GM23338 (cell line): ENCODE measurements at regions not wholly inside any gene's neighbourhood (a gene's known extent, or its start where the extent isn't known, plus 50 kb on each side); places are given as distances from the start of the nearest gene placed in this dataset.

Experiments
- ATAC-seq: fragments of 200-7000 bp; cut with Tn5 transposase; 3 replicates; pipeline ENCODE4 v1.9.1; 2020
- DNase-seq: peaks from one replicate; pipeline ENCODE4 v3.0.0-alpha.2; 2015; ENCODE audit warnings: low spot score
- H2AFZ ChIP-seq: fragments of 200-600 bp; sonication (generic); 2 replicates; pipeline ENCODE4 v1.8.0; 2016; ENCODE audit warnings: antibody characterized with exemption, mild to moderate bottlenecking, moderate library complexity
- H3F3A ChIP-seq: fragments of 200-600 bp; sonication (generic); replicated peaks from 2 replicates; pipeline ENCODE4 v1.8.0; 2017; ENCODE audit warnings: antibody characterized with exemption, mixed run types, low read depth
- H3K27ac ChIP-seq: fragments of 200-600 bp; sonication (generic); 2 replicates; pipeline ENCODE4 v1.6.1; 2016; ENCODE audit warnings: low read depth
- H3K27me3 ChIP-seq: fragments of 200-600 bp; sonication (generic); 2 replicates; pipeline ENCODE4 v1.8.0; 2016; ENCODE audit warnings: mild to moderate bottlenecking, mixed run types, moderate library complexity; ENCODE audit not compliant: insufficient read depth
- H3K36me3 ChIP-seq: fragments of 200-600 bp; sonication (generic); 2 replicates; pipeline ENCODE4 v1.8.0; 2016; ENCODE audit warnings: mild to moderate bottlenecking; ENCODE audit not compliant: insufficient read depth
- H3K4me1 ChIP-seq: fragments of 200-600 bp; sonication (generic); 2 replicates; pipeline ENCODE4 v1.8.0; 2016; ENCODE audit warnings: mild to moderate bottlenecking, moderate library complexity; ENCODE audit not compliant: insufficient read depth
- H3K4me2 ChIP-seq: fragments of 200-600 bp; sonication (generic); 2 replicates; pipeline ENCODE4 v1.7.1; 2017; ENCODE audit warnings: mixed run types
- H3K4me3 ChIP-seq: fragments of 200-600 bp; sonication (generic); 2 replicates; pipeline ENCODE4 v1.6.1; 2016; ENCODE audit warnings: mixed run types
- H3K79me2 ChIP-seq: fragments of 200-600 bp; sonication (generic); replicated peaks from 2 replicates; pipeline ENCODE4 v1.8.0; 2017; ENCODE audit warnings: mild to moderate bottlenecking; ENCODE audit not compliant: insufficient read depth
- H3K9me2 ChIP-seq: fragments of 200-600 bp; sonication (generic); 2 replicates; pipeline ENCODE4 v1.8.0; 2017; ENCODE audit not compliant: insufficient read depth
- H4K20me1 ChIP-seq: fragments of 200-600 bp; sonication (generic); replicated peaks from 2 replicates; pipeline ENCODE4 v1.8.0; 2017; ENCODE audit warnings: mild to moderate bottlenecking; ENCODE audit not compliant: insufficient read depth
- H3K27ac Mint-ChIP-seq: 2 replicates; pipeline ENCODE4 v1.8.0; 2020; ENCODE audit warnings: inconsistent platforms, mild to moderate bottlenecking, moderate library complexity, mixed read lengths
- H3K27me3 Mint-ChIP-seq: 3 replicates; pipeline ENCODE4 v1.8.0; 2022; ENCODE audit warnings: low read depth, mild to moderate bottlenecking, moderate library complexity, mixed read lengths, inconsistent platforms; ENCODE audit not compliant: insufficient read depth, poor library complexity
- H3K36me3 Mint-ChIP-seq: 3 replicates; pipeline ENCODE4 v1.8.0; 2021; ENCODE audit warnings: low read depth, mild to moderate bottlenecking, inconsistent platforms, moderate library complexity, mixed read lengths
- H3K4me1 Mint-ChIP-seq: 3 replicates; pipeline ENCODE4 v1.8.0; 2020; ENCODE audit warnings: mild to moderate bottlenecking, inconsistent platforms, mixed read lengths
- H3K4me3 Mint-ChIP-seq: 3 replicates; pipeline ENCODE4 v1.8.0; 2021; ENCODE audit warnings: moderate library complexity, mild to moderate bottlenecking, inconsistent platforms, mixed read lengths
- H3K9me3 Mint-ChIP-seq: 3 replicates; pipeline ENCODE4 v1.8.0; 2020; ENCODE audit warnings: moderate library complexity, mild to moderate bottlenecking, inconsistent platforms, mixed read lengths
- CREB1 ChIP-seq: fragments of 250-450 bp; sonication (Bioruptor Pico); IDR thresholded peaks from 2 replicates; pipeline ENCODE4 v1.5.0; 2020; ENCODE audit warnings: low read depth, mild to moderate bottlenecking, moderate library complexity
- CTCF ChIP-seq, 2 experiments: fragments of 200-600 bp in 1 of 2; sonication (generic) in 1 of 2; conservative IDR thresholded peaks; 2 replicates each; pipeline versions ENCODE4 v1.5.1 to v1.6.1; 2016 to 2017; ENCODE audit warnings: antibody characterized with exemption in 2 of 2, low read depth in 2 of 2, mild to moderate bottlenecking in 2 of 2, moderate library complexity in 1 of 2
- EZH2phosphoT487 ChIP-seq: fragments of 200-600 bp; sonication (generic); IDR thresholded peaks from one replicate; pipeline ENCODE4 v1.8.1; 2018; ENCODE audit warnings: antibody characterized with exemption; ENCODE audit not compliant: unreplicated experiment
- JUNB ChIP-seq: IDR thresholded peaks from one replicate; pipeline ENCODE4 v1.6.1; 2016; ENCODE audit warnings: antibody characterized with exemption; ENCODE audit not compliant: unreplicated experiment
- NANOG ChIP-seq: IDR thresholded peaks from 2 replicates; pipeline ENCODE4 v1.6.1; 2016; ENCODE audit warnings: antibody characterized with exemption, borderline replicate concordance
- POLR2AphosphoS5 ChIP-seq: IDR thresholded peaks from 2 replicates; pipeline ENCODE4 v1.6.1; 2016; ENCODE audit warnings: antibody characterized with exemption, low read depth
- STAT1 ChIP-seq: IDR thresholded peaks from one replicate; pipeline ENCODE4 v1.6.1; 2016; ENCODE audit warnings: antibody characterized with exemption; ENCODE audit not compliant: unreplicated experiment
- ZNF114 ChIP-seq: fragments of 250-450 bp; sonication (Bioruptor Pico); IDR thresholded peaks from 2 replicates; pipeline ENCODE4 v1.5.0; 2020; ENCODE audit warnings: mild to moderate bottlenecking, moderate library complexity
- ZNF331 ChIP-seq: fragments of 250-450 bp; sonication (Bioruptor Pico); IDR thresholded peaks from 2 replicates; pipeline ENCODE4 v1.5.0; 2020; ENCODE audit warnings: low read depth, mild to moderate bottlenecking, moderate library complexity
- TF ChIP-seq, protein P1 (sequence below): IDR thresholded peaks from 2 replicates; pipeline ENCODE4 v1.6.1; 2016; ENCODE audit warnings: antibody characterized with exemption
- TF ChIP-seq, protein P2 (sequence below): IDR thresholded peaks from one replicate; pipeline ENCODE4 v1.6.1; 2018; ENCODE audit warnings: antibody characterized with exemption; ENCODE audit not compliant: unreplicated experiment

- peak; percentile 61 for ATAC-seq
- H3K79me2 ChIP-seq, result no peaks in the 10 kb centered on the region
- H3K4me2 ChIP-seq, result no peak overlapping the region
- Mint-ChIP-seq H3K27me3 (peaks cover 4% of the 10 kb centered on the region), H3K9me3 (peaks cover 14% of the 10 kb centered on the region; the same call in 2 of the 3 replicates), H3K4me1 (no peaks in the 10 kb centered on the region), H3K36me3 (peaks cover 5% of the 10 kb centered on the region; the same call in 1 of the 3 replicates), H3K27ac (no peak overlapping the region), H3K4me3 (no peak overlapping the region)
- no peak overlapping the region for H2AFZ ChIP-seq
- no peaks in the 10 kb centered on the region for H3K36me3 ChIP-seq
- DNase-seq, result peak; percentile 28
- H4K20me1 ChIP-seq, result no peaks in the 10 kb centered on the region
- no peaks in the 10 kb centered on the region for H3F3A ChIP-seq
- no peak overlapping the region for H3K27ac ChIP-seq
- H3K27me3 ChIP-seq, result no peaks in the 10 kb centered on the region
- TF ChIP-seq ZNF114 (CRISPR knock-in tag) (no peak), CTCF (conservative IDR thresholded peaks at IDR 0.05; ENCODE audit: low read depth in 2 of 2) (peak; percentile 29 to 53)
- H3K9me2 ChIP-seq, result no peaks in the 10 kb centered on the region
- H3K4me1 ChIP-seq, result no peaks in the 10 kb centered on the region
- no peak overlapping the region for H3K4me3 ChIP-seq
These were observed 404.7 kb downstream of the NEBL start for GRCh38 chr10:20492447-20492846.

DNA sequence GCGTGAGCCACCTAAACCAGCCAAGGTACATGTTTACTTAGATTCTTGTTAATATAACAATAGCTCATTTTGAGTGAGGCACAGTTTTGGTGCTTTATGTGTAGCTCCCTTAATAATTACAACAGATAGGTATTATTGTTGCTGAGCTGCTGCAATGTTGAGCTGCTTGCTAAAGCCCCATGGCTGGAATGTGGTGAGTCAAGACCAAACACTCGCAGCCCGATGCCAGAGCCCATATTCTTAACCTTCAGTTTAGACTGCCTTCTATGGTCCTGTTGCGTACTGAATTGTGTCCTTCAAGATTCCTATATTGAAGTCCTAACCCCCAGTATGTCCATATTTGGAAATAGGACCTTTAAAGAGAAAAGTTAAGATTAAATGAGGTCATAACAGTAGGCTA is 407.1 kb downstream of the NEBL start:
- Histone ChIP-seq H3K27ac (no peak overlapping the region), H3K4me2 (no peak overlapping the region), H3K36me3 (no peaks in the 10 kb centered on the region), H3K9me2 (no peaks in the 10 kb centered on the region; the same call in 1 of the 2 replicates), H3F3A (no peaks in the 10 kb centered on the region), H3K4me1 (no peaks in the 10 kb centered on the region), H4K20me1 (no peaks in the 10 kb centered on the region), H3K4me3 (no peak overlapping the region), H2AFZ (no peak overlapping the region), H3K27me3 (no peaks in the 10 kb centered on the region), H3K79me2 (no peaks in the 10 kb centered on the region)
- Mint-ChIP-seq H3K27ac (no peak overlapping the region), H3K4me3 (no peak overlapping the region), H3K27me3 (peaks cover 3% of the 10 kb centered on the region), H3K4me1 (no peaks in the 10 kb centered on the region), H3K36me3 (peaks cover 5% of the 10 kb centered on the region; the same call in 2 of the 3 replicates), H3K9me3 (peaks cover 10% of the 10 kb centered on the region; the same call in 2 of the 3 replicates)
- DNase-seq (no peak), ATAC-seq (no peak)
- TF ChIP-seq NANOG (no peak), EZH2phosphoT487 (no peak), ZNF331 (CRISPR knock-in tag) (no peak), CREB1 (CRISPR knock-in tag) (no peak)

DNA sequence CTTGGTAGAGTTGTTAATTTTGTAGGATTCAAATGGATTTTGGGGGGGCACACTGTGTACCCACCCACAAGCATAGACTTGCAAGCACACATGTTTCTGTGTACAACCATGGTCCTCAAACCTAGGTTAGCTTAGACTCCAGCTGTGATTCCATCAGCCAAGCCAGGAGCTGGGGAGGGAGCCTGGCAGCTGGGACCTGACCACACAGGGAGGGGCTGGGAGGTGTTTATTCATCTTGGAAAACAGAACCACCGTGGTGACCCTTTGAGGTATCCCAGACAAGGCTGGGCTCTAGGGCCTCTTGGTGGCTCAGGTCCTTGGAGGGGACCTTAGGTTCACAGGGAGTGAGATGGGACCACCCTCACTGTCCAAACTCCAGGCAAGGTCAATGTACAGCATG is 410.3 kb downstream of the NEBL start:
- Histone ChIP-seq H3K79me2 (no peaks in the 10 kb centered on the region), H3K27ac (no peak overlapping the region), H3K27me3 (no peaks in the 10 kb centered on the region), H3K4me1 (no peaks in the 10 kb centered on the region), H2AFZ (no peak overlapping the region), H3K9me2 (no peaks in the 10 kb centered on the region; the same call in 1 of the 2 replicates), H3F3A (no peaks in the 10 kb centered on the region), H3K36me3 (no peaks in the 10 kb centered on the region), H4K20me1 (no peaks in the 10 kb centered on the region), H3K4me3 (no peak overlapping the region), H3K4me2 (no peak overlapping the region)
- H3K27ac Mint-ChIP-seq, result no peak overlapping the region
- H3K9me3 Mint-ChIP-seq, result peaks cover 2% of the 10 kb centered on the region; the same call in 2 of the 3 replicates
- H3K4me1 Mint-ChIP-seq, result no peaks in the 10 kb centered on the region
- H3K27me3 Mint-ChIP-seq, result no peaks in the 10 kb centered on the region
- ATAC-seq (no peak), DNase-seq (no peak)
- H3K36me3 Mint-ChIP-seq, result peaks cover 1% of the 10 kb centered on the region; the same call in 2 of the 3 replicates
- no peak overlapping the region for H3K4me3 Mint-ChIP-seq
- TF ChIP-seq, protein P1, sequence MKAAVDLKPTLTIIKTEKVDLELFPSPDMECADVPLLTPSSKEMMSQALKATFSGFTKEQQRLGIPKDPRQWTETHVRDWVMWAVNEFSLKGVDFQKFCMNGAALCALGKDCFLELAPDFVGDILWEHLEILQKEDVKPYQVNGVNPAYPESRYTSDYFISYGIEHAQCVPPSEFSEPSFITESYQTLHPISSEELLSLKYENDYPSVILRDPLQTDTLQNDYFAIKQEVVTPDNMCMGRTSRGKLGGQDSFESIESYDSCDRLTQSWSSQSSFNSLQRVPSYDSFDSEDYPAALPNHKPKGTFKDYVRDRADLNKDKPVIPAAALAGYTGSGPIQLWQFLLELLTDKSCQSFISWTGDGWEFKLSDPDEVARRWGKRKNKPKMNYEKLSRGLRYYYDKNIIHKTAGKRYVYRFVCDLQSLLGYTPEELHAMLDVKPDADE, result no peak
- TF ChIP-seq, protein P2, sequence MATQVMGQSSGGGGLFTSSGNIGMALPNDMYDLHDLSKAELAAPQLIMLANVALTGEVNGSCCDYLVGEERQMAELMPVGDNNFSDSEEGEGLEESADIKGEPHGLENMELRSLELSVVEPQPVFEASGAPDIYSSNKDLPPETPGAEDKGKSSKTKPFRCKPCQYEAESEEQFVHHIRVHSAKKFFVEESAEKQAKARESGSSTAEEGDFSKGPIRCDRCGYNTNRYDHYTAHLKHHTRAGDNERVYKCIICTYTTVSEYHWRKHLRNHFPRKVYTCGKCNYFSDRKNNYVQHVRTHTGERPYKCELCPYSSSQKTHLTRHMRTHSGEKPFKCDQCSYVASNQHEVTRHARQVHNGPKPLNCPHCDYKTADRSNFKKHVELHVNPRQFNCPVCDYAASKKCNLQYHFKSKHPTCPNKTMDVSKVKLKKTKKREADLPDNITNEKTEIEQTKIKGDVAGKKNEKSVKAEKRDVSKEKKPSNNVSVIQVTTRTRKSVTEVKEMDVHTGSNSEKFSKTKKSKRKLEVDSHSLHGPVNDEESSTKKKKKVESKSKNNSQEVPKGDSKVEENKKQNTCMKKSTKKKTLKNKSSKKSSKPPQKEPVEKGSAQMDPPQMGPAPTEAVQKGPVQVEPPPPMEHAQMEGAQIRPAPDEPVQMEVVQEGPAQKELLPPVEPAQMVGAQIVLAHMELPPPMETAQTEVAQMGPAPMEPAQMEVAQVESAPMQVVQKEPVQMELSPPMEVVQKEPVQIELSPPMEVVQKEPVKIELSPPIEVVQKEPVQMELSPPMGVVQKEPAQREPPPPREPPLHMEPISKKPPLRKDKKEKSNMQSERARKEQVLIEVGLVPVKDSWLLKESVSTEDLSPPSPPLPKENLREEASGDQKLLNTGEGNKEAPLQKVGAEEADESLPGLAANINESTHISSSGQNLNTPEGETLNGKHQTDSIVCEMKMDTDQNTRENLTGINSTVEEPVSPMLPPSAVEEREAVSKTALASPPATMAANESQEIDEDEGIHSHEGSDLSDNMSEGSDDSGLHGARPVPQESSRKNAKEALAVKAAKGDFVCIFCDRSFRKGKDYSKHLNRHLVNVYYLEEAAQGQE, result no peak
- no peak for TF ChIP-seq ZNF114 (CRISPR knock-in tag)
- no peak for TF ChIP-seq JUNB
- no peak for TF ChIP-seq EZH2phosphoT487
- no peak for TF ChIP-seq ZNF331 (CRISPR knock-in tag)
- TF ChIP-seq NANOG, result no peak
- TF ChIP-seq STAT1, result no peak
- no peak for TF ChIP-seq CTCF (conservative IDR thresholded peaks at IDR 0.05; ENCODE audit: low read depth in 2 of 2)
- TF ChIP-seq CREB1 (CRISPR knock-in tag), result no peak
- TF ChIP-seq POLR2AphosphoS5, result no peak
